ENCODE measurements at regions not wholly inside any gene's neighbourhood (a gene's known extent, or its start where the extent isn't known, plus 50 kb on each side); places are given as distances from the start of the nearest gene placed in this dataset.
"Not testable (repeated sequence)": the region's sequence is repeated elsewhere in the genome, so short reads cannot be mapped to it uniquely, and the experiment has no call there.

DNA sequence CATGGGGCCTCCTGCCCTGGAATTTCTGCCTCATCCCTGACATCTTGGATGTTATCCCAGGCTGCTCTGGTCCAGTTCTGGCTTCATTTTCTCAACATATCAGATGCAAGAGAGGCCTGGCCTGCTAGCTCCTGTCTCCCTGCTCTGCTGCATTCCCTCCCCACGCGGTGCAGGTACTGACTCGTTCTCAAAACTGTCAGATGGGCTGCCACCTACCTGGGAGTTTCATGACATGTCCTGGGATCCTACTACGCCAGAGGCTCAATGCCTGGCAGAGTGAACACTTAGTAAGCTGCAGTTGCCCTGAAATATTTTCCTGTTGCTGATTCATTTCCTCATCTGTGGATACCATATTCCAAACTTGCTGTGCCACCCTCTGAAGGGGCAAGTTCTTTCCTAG is 126.7 kb upstream of the PLGLB2 start:
- H3K27ac ChIP-seq; ATAC-seq; H3K36me3 ChIP-seq; H3K9me3 ChIP-seq; H3K27me3 ChIP-seq; intact Hi-C loops (cut with DNase I); H3K4me1 ChIP-seq; H3K4me3 ChIP-seq; DNase-seq: not testable (repeated sequence)
- WGBS (ENCODE audit: insufficient coverage, low coverage, low lambda C conversion rate, missing lambda C conversion rate): no CpG with 5 or more reads among the region's 4 CpGs

DNA sequence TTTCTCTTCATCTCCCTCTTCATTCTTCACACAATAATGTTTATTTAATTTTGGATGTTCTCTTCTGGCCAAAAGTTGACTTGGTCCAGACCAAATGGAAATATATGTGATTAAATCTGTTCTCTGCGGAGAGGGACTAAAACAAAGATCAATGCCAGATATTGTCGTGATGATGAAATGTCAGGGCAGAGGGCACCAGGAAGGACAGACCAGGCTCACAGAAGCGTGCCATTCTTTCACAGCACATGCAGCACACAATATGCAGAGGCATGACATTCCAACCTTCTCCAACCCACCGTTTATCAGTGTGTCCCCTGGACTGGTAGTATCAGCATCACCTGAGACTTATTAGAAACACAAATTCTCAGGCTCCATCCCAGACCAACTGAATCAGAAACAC is 125.2 kb upstream of the PLGLB2 start:
- H3K9me3 ChIP-seq; H3K4me1 ChIP-seq; H3K36me3 ChIP-seq; H3K27me3 ChIP-seq; H3K4me3 ChIP-seq; H3K27ac ChIP-seq; intact Hi-C loops (cut with DNase I); DNase-seq: not testable (repeated sequence)
- peak; percentile 87 to 95 (median 94) for ATAC-seq
- WGBS (ENCODE audit: insufficient coverage, low coverage, low lambda C conversion rate, missing lambda C conversion rate): no CpG with 5 or more reads among the region's 4 CpGs

DNA sequence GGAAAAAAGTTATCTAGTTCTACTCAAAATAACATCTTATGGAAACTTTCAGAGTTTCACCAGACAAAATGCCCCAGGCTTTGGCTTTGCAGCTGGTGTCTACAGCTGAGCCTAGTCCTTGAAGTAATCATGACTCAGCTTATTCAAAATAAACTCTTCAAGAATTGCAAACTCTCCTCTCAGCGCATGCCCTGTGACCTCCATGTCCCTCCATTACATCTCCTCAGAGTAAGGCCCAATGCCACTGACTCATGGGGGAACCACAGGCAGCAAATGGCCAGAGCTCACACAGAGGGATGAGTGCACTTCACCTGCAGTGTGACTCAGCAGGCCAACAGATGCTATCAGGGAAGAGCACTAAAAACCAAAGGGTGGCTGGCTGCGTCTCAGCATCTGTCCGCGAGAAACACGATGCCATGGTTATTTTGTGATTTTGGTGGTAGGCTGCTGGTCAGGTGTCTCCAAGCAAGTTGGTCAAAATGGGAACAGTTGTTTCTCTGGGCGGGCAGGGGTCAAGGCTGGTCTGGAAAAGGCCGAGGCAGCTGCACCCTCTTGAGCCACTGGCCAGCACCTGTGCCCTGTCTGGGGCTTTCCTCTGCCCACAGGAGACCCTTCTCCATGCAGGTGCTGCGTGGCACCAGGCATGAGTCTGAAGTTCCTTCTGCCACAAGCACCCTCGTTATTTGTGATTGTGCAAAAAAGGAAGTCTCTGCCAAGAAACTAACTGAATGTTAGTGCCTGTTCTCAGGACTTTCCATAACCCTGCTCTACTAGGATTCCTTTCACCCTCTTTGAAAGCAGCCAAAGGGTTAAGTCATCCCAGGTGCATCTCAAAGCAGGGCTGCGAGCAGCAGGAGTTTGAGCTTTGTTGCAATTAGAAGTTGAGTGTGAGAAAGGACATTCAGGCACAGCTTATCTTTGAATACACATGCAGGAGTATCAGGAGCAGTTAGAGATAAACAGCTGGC is 118.1 kb upstream of the PLGLB2 start:
- ATAC-seq: peak in 1 of 4 donors; percentile 56
- WGBS (ENCODE audit: insufficient coverage, low coverage, low lambda C conversion rate, missing lambda C conversion rate): 82% methylated on average over 5 of the region's 10 CpGs
- H3K27me3 ChIP-seq; H3K36me3 ChIP-seq; H3K9me3 ChIP-seq; H3K4me3 ChIP-seq; intact Hi-C loops (cut with DNase I); H3K4me1 ChIP-seq; DNase-seq; H3K27ac ChIP-seq: not testable (repeated sequence)

DNA sequence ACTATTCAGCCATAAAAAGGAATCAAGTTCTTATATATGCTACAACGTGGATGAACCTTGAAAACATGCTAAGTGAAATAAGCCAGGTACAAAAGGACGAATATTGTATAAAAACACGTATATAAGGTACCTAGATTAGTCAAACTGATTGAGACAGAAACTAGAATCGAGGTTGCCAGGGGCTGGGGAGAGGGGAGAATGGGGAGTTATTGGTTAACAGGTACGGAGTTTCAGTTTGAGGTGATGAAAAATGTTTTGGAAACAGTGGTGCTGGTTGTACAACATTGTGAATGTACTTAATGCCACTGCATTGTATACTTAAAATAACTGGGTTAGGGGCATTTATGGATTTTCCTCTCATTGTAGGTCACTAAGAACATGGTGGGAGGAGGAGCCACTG is 117.0 kb upstream of the PLGLB2 start:
- H3K27me3 ChIP-seq; DNase-seq; H3K27ac ChIP-seq; ATAC-seq; H3K4me3 ChIP-seq; H3K4me1 ChIP-seq; H3K9me3 ChIP-seq; H3K36me3 ChIP-seq; intact Hi-C loops (cut with DNase I): not testable (repeated sequence)
- WGBS (ENCODE audit: insufficient coverage, low coverage, low lambda C conversion rate, missing lambda C conversion rate): no CpG with 5 or more reads among the region's 5 CpGs

DNA sequence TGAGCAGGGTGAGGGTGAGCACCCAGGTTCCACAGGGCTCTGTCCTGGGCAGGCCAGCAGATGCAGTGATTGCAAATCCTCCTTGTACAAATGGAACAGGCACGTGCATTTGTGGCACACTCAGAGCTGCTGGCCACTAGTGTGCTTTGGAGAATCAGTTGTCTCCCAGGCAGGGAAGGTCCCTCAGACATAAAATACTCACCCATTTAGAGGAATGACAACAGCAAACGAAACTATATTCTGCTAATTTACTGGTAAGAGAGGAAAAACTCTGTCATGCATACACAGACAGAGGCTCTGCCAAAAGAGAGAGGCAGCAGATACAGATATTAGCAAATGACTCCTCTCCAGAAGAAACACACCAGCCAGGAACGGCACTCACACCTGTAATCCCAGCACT is 116.5 kb upstream of the PLGLB2 start:
- H3K4me3 ChIP-seq; H3K36me3 ChIP-seq; H3K27me3 ChIP-seq; DNase-seq; H3K9me3 ChIP-seq; ATAC-seq; intact Hi-C loops (cut with DNase I); H3K27ac ChIP-seq; H3K4me1 ChIP-seq: not testable (repeated sequence)
- 63% methylated on average over 1 of the region's 3 CpGs for WGBS (ENCODE audit: insufficient coverage, low coverage, low lambda C conversion rate, missing lambda C conversion rate)

DNA sequence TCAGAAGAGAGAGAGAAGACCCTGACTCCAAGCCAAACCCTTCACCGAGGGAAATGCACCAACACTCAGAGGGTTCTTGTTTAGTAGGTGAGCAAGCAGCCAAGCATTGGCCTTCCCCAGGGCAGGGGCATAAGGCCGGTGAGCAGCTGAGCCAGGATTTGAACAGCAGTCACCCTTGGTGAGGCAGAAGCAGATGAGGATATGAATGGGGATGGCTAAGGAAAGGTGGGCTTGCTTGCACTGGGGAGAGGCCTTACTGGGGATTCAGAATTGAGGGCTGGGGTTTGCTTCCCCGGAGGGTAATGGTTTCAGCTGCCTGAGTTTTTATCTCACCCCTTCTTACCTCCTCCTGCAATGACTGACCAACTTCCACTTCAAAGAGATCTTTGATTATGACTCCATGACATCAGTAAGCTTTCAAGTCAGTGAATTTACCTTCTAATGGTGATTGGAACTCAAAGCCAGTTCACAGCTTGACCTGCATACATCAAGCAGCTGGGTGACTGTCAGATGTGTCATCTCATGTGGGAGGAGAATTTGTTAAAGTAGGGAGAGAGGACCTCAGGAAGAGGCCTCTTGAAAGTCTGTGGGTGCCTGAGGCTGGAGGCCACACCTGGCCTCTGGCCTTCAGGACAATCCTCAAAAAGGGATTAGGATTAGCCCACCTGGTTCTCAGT is 114.5 kb upstream of the PLGLB2 start:
- intact Hi-C loops (cut with DNase I); H3K27ac ChIP-seq: not testable (repeated sequence)

DNA sequence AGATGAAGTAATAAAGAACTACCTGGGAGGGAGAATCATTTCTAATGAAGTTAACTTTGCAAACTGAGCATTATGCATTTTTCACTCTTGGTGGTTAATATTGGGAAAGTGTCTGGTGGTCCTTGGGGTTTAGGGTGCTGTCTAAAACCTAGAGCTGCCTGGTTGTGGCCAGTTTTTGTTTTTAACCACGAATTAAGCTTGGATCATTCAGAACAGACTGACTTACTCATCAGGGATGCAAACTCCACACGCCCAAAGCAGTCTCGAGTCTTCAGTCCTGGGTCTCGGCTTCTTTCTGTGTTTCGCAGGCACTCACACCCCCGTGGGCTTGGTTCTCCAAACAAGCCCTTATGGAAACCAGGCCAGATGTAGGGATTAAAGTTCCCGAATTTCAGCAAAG is 113.8 kb upstream of the PLGLB2 start:
- ATAC-seq; H3K27ac ChIP-seq; H3K9me3 ChIP-seq; H3K4me3 ChIP-seq; H3K36me3 ChIP-seq; DNase-seq; intact Hi-C loops (cut with DNase I); H3K27me3 ChIP-seq; H3K4me1 ChIP-seq: not testable (repeated sequence)
- 83% methylated on average over 4 of the region's 7 CpGs for WGBS (ENCODE audit: insufficient coverage, low coverage, low lambda C conversion rate, missing lambda C conversion rate)

More for the DNA sequence above, 114.5 kb upstream of the PLGLB2 start:
- H3K9me3 ChIP-seq, H3K36me3 ChIP-seq, ATAC-seq, H3K27me3 ChIP-seq, H3K4me3 ChIP-seq, DNase-seq, H3K4me1 ChIP-seq: not testable (repeated sequence)
- 100% methylated on average over 1 of the region's 3 CpGs for WGBS (ENCODE audit: insufficient coverage, low coverage, low lambda C conversion rate, missing lambda C conversion rate)

DNA sequence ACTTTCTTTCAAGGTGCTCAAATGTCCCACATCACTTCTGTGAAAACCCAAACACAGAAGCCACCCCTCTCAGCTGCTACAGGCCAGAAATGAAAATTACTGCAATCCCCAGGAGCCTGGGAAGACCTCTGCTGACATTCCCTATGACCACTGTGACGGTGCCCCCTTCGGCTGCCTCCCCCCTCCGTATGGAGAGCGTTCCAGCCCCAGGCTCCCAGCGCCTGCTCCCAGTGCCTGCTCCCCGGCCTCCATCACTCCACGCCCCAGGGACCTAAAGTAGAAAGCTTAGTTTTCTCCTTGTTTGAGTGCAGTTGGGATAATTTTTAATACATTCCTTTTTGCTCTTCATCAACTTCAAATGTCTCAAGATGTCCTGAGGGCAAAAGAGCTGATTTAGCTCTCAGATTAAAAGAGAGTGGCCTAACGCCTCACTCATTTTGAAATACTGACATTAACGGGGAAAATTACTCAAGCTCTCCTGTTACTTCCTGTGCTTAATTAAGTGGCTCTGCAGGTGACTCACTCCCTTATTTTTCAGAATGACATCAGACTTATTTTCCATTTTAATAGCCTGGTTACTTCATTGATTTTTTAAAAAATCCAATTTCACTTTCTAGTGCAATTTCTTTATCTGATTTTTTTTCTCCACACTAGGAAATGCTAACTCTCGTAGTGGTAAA is 112.8 kb upstream of the PLGLB2 start:
- H3K9me3 ChIP-seq; intact Hi-C loops (cut with DNase I); H3K4me1 ChIP-seq; H3K36me3 ChIP-seq; H3K4me3 ChIP-seq; ATAC-seq; H3K27ac ChIP-seq; H3K27me3 ChIP-seq; DNase-seq: not testable (repeated sequence)
- 81% methylated on average over 8 of the region's 10 CpGs for WGBS (ENCODE audit: insufficient coverage, low coverage, low lambda C conversion rate, missing lambda C conversion rate)

DNA sequence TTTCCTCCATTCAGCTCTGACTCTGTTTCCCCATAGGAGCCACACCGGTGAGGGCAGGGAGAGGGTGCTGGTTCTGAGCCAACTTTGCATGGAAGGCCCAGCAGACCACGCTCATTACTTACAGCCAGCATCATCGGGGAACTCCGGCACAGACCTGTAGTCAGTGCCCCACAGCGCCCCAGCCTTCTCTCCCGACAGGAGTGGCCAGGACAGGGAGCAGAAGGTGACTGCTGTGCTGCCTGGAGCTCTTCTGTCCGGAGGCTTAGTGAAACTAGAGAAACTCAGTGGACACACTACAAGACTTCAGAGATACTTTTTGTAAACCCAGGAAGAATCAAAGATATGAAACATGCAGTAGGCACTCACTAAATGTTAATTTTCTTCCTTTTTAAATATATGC is 111.6 kb upstream of the PLGLB2 start:
- DNase-seq; H3K36me3 ChIP-seq; ATAC-seq; intact Hi-C loops (cut with DNase I); H3K4me1 ChIP-seq; H3K27ac ChIP-seq; H3K4me3 ChIP-seq; H3K27me3 ChIP-seq; H3K9me3 ChIP-seq: not testable (repeated sequence)
- no CpG with 5 or more reads among the region's 7 CpGs for WGBS (ENCODE audit: insufficient coverage, low coverage, low lambda C conversion rate, missing lambda C conversion rate)

DNA sequence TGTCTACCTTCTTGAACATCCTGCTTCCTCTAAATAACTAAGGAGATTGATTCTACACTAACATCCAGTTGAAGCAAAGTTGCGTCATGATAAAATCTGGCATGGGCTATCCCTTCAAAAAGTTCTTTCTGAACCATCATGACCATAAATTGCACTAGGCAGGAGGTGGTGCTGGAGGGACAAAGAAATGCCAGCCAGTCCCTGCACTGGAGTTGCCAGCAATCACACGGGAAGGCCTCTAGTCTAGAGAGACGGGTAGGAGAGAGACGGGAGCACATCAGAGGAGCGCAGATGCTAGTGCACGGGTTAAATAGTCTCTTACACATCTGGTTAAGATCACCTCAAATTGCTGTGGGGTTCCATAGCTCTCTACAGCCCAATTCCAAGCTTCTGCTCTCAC is 111.2 kb upstream of the PLGLB2 start:
- DNase-seq: peak; percentile 25 to 65 (median 59)
- 17% methylated on average over 1 of the region's 6 CpGs for WGBS (ENCODE audit: insufficient coverage, low coverage, low lambda C conversion rate, missing lambda C conversion rate)
- H3K36me3 ChIP-seq; H3K9me3 ChIP-seq; H3K27ac ChIP-seq; H3K4me3 ChIP-seq; intact Hi-C loops (cut with DNase I); H3K4me1 ChIP-seq; H3K27me3 ChIP-seq: not testable (repeated sequence)
- peak; percentile 59 to 66 (median 64) for ATAC-seq

Data from right lobe of liver (tissue), 6 donors.